Mononuclear cell (primary cell): ENCODE measurements at regions not wholly inside any gene's neighbourhood (a gene's known extent, or its start where the extent isn't known, plus 50 kb on each side); places are given as distances from the start of the nearest gene placed in this dataset.
"Not testable (repeated sequence)": the region's sequence is repeated elsewhere in the genome, so short reads cannot be mapped to it uniquely, and the experiment has no call there.

Source experiments
- H3K27me3 ChIP-seq: 2 replicates; pipeline ENCODE4 v1.6.0; 2011; ENCODE audit warnings: low read length, control low read depth; ENCODE audit not compliant: insufficient read depth
- H3K4me1 ChIP-seq: 2 replicates; pipeline ENCODE4 v1.5.1; 2011; ENCODE audit warnings: mild to moderate bottlenecking, low read length, control low read depth; ENCODE audit not compliant: insufficient read depth
- H3K4me3 ChIP-seq: 2 replicates; pipeline ENCODE4 v1.5.1; 2011; ENCODE audit warnings: mild to moderate bottlenecking, low read length, moderate library complexity
- H3K9me3 ChIP-seq: 2 replicates; pipeline ENCODE4 v1.5.1; 2011; ENCODE audit warnings: low read depth, mild to moderate bottlenecking, control low read depth, low read length

GRCh38 chr7:114076392-114077157 lies 157.8 kb upstream of the PPP1R3A start:
- H3K4me3 ChIP-seq, H3K4me1 ChIP-seq, H3K9me3 ChIP-seq: not testable (repeated sequence)
- H3K27me3 ChIP-seq = peaks cover 32% of the 10 kb centered on the region

- H3K4me3 ChIP-seq = no peak overlapping the region
Measured at GRCh38 chr7:114073701-114074100, 154.9 kb upstream of the PPP1R3A start.

GRCh38 chr7:114070246-114070645 lies 151.4 kb upstream of the PPP1R3A start:
- H3K9me3 ChIP-seq = no peaks in the 10 kb centered on the region
- H3K27me3 ChIP-seq = peaks cover 3% of the 10 kb centered on the region
- H3K4me3 ChIP-seq = no peak overlapping the region
- H3K4me1 ChIP-seq = no peaks in the 10 kb centered on the region

More at GRCh38 chr7:114073701-114074100, 154.9 kb upstream of the PPP1R3A start:
- H3K4me1 ChIP-seq = no peaks in the 10 kb centered on the region
- no peaks in the 10 kb centered on the region for H3K9me3 ChIP-seq
- peaks cover 4% of the 10 kb centered on the region for H3K27me3 ChIP-seq

GRCh38 chr7:114062810-114063209 lies 144.0 kb upstream of the PPP1R3A start:
- H3K9me3 ChIP-seq = no peaks in the 10 kb centered on the region
- no peak overlapping the region for H3K4me3 ChIP-seq
- peaks cover 3% of the 10 kb centered on the region for H3K27me3 ChIP-seq
- no peaks in the 10 kb centered on the region for H3K4me1 ChIP-seq

- no peak overlapping the region for H3K4me3 ChIP-seq
- H3K27me3 ChIP-seq = no peaks in the 10 kb centered on the region
- no peaks in the 10 kb centered on the region for H3K9me3 ChIP-seq
- peaks cover 40% of the 10 kb centered on the region for H3K4me1 ChIP-seq
Measured at GRCh38 chr7:114051871-114052331, 133.1 kb upstream of the PPP1R3A start.

- H3K27me3 ChIP-seq = no peaks in the 10 kb centered on the region
- no peaks in the 10 kb centered on the region for H3K9me3 ChIP-seq
- peaks cover 40% of the 10 kb centered on the region for H3K4me1 ChIP-seq
- H3K4me3 ChIP-seq = no peak overlapping the region
Measured at GRCh38 chr7:114050571-114050970, 131.8 kb upstream of the PPP1R3A start.

GRCh38 chr7:114048386-114049235 lies 129.8 kb upstream of the PPP1R3A start:
- no peak overlapping the region for H3K4me3 ChIP-seq

GRCh38 chr7:114047889-114048288 lies 129.1 kb upstream of the PPP1R3A start:
- H3K9me3 ChIP-seq = no peaks in the 10 kb centered on the region
- no peaks in the 10 kb centered on the region for H3K27me3 ChIP-seq
- peaks cover 33% of the 10 kb centered on the region for H3K4me1 ChIP-seq
- H3K4me3 ChIP-seq = no peak overlapping the region

More at GRCh38 chr7:114048386-114049235, 129.8 kb upstream of the PPP1R3A start:
- Histone ChIP-seq H3K27me3 (no peaks in the 10 kb centered on the region), H3K4me1 (peaks cover 40% of the 10 kb centered on the region), H3K9me3 (no peaks in the 10 kb centered on the region)

- no peaks in the 10 kb centered on the region for H3K4me1 ChIP-seq
- no peaks in the 10 kb centered on the region for H3K27me3 ChIP-seq
- no peak overlapping the region for H3K4me3 ChIP-seq
- no peaks in the 10 kb centered on the region for H3K9me3 ChIP-seq
Measured at GRCh38 chr7:114033475-114033874, 114.7 kb upstream of the PPP1R3A start.

GRCh38 chr7:114026486-114027089 lies 107.8 kb upstream of the PPP1R3A start:
- H3K4me1 ChIP-seq = no peaks in the 10 kb centered on the region
- H3K9me3 ChIP-seq = no peaks in the 10 kb centered on the region
- H3K4me3 ChIP-seq = no peak overlapping the region
- H3K27me3 ChIP-seq = no peaks in the 10 kb centered on the region

GRCh38 chr7:114021135-114021534 lies 102.3 kb upstream of the PPP1R3A start:
- Histone ChIP-seq H3K27me3 (peaks cover under 1% of the 10 kb centered on the region), H3K9me3 (no peaks in the 10 kb centered on the region), H3K4me1 (no peaks in the 10 kb centered on the region), H3K4me3 (no peak overlapping the region)

GRCh38 chr7:114008696-114009095 lies 89.9 kb upstream of the PPP1R3A start:
- Histone ChIP-seq H3K9me3 (no peaks in the 10 kb centered on the region), H3K4me1 (no peaks in the 10 kb centered on the region), H3K27me3 (no peaks in the 10 kb centered on the region), H3K4me3 (no peak overlapping the region)

- no peaks in the 10 kb centered on the region for H3K27me3 ChIP-seq
- H3K4me1 ChIP-seq = no peaks in the 10 kb centered on the region
- H3K4me3 ChIP-seq = no peak overlapping the region
- peaks cover 2% of the 10 kb centered on the region for H3K9me3 ChIP-seq
Measured at GRCh38 chr7:114007386-114007785, 88.6 kb upstream of the PPP1R3A start.

GRCh38 chr7:113998934-113999333 lies 80.1 kb upstream of the PPP1R3A start:
- no peaks in the 10 kb centered on the region for H3K27me3 ChIP-seq
- H3K9me3 ChIP-seq = peaks cover 9% of the 10 kb centered on the region

GRCh38 chr7:113996405-113996804 lies 77.6 kb upstream of the PPP1R3A start:
- Histone ChIP-seq H3K9me3 (no peaks in the 10 kb centered on the region), H3K4me1 (no peaks in the 10 kb centered on the region), H3K27me3 (no peaks in the 10 kb centered on the region), H3K4me3 (no peak overlapping the region)

More at GRCh38 chr7:113998934-113999333, 80.1 kb upstream of the PPP1R3A start:
- no peaks in the 10 kb centered on the region for H3K4me1 ChIP-seq
- no peak overlapping the region for H3K4me3 ChIP-seq
